ENCODE measurements at regions not wholly inside any gene's neighbourhood (a gene's known extent, or its start where the extent isn't known, plus 50 kb on each side); places are given as distances from the start of the nearest gene placed in this dataset.

GRCh38 chr16:82460766-82461165 lies 166.0 kb upstream of the CDH13 start:
- Histone ChIP-seq H3K4me3 (ENCODE audit: insufficient read depth, low read depth, low read length) (no peak overlapping the region), H2AK9ac (replicated peaks; ENCODE audit: low read depth, low read length, poor library complexity) (no peak overlapping the region), H3K14ac (replicated peaks; ENCODE audit: low read depth, low read length) (no peak overlapping the region), H3K4me2 (ENCODE audit: low read depth, low read length) (no peak overlapping the region), H3K18ac (ENCODE audit: low read depth, low read length) (no peak overlapping the region), H2BK5ac (ENCODE audit: low read depth, low read length, poor library complexity, severe bottlenecking) (no peak overlapping the region), H4K5ac (ENCODE audit: low read depth, low read length) (no peak overlapping the region), H3K9me3 (ENCODE audit: control insufficient read depth, insufficient read depth, low read length) (no peaks in the 10 kb centered on the region), H3K9me1 (ENCODE audit: insufficient read depth, low read length) (no peaks in the 10 kb centered on the region), H3K4ac (ENCODE audit: low read depth, low read length) (no peak overlapping the region), H4K91ac (ENCODE audit: insufficient read depth, low read depth, low read length) (no peak overlapping the region), H3K27ac (ENCODE audit: insufficient read depth, low read length) (no peak overlapping the region), H3K56ac (ENCODE audit: extremely low read depth, insufficient read depth, low read length) (no peak overlapping the region), H2AFZ (replicated peaks; ENCODE audit: low read length, poor library complexity) (no peak overlapping the region), H3K79me1 (ENCODE audit: low read depth in 1 of 2, low read length in 2 of 2) (no peaks in the 10 kb centered on the region), H3K23ac (ENCODE audit: low read depth, low read length) (no peak overlapping the region), H3K4me1 (ENCODE audit: control insufficient read depth, insufficient read depth, low read length) (no peaks in the 10 kb centered on the region), H4K20me1 (ENCODE audit: insufficient read depth, low read length) (no peaks in the 10 kb centered on the region), H2BK15ac (ENCODE audit: low read depth, low read length) (no peak overlapping the region), H2BK120ac (ENCODE audit: low read depth, low read length) (no peak overlapping the region), H2BK20ac (ENCODE audit: low read depth, low read length) (no peak overlapping the region), H3K9ac (ENCODE audit: low read depth, low read length) (no peak overlapping the region), H2AK5ac (ENCODE audit: low read depth, low read length) (no peak overlapping the region), H4K8ac (ENCODE audit: low read depth in 2 of 2, low read length in 2 of 2) (no peak overlapping the region), H3K36me3 (ENCODE audit: control insufficient read depth, insufficient read depth, low read length) (no peaks in the 10 kb centered on the region), H3K27me3 (ENCODE audit: control insufficient read depth, insufficient read depth, low read length) (peaks cover 4% of the 10 kb centered on the region)
- BruUV-seq (replicated peaks), result no TSS peak
- ChIA-PET CTCF (no interaction called here), POLR2A (ENCODE audit: unreplicated experiment) (no interaction called here)
- TF ChIP-seq CTCF (conservative IDR thresholded peaks at IDR 0.05; ENCODE audit: low read depth, low read length), result no peak
- no peak for TF ChIP-seq RAD21 (IDR thresholded peaks at IDR 0.05; ENCODE audit: low read length)
- no peak for TF ChIP-seq RCOR1 (IDR thresholded peaks at IDR 0.05; ENCODE audit: insufficient replicate concordance, low read length)
- no peak for TF ChIP-seq MAZ (IDR thresholded peaks at IDR 0.05; ENCODE audit: borderline replicate concordance, low read depth, low read length)
- no peak for TF ChIP-seq NFE2L2 (IDR thresholded peaks at IDR 0.05; ENCODE audit: low read depth, low read length)
- TF ChIP-seq BHLHE40 (IDR thresholded peaks at IDR 0.05; ENCODE audit: low read depth, low read length), result no peak
- TF ChIP-seq ELK1 (IDR thresholded peaks at IDR 0.05; ENCODE audit: borderline replicate concordance, low read depth, low read length), result no peak
- no peak for TF ChIP-seq MAFK (IDR thresholded peaks at IDR 0.05; ENCODE audit: low read depth, low read length)
- TF ChIP-seq CHD1 (IDR thresholded peaks at IDR 0.05; ENCODE audit: low read depth, low read length), result no peak
- TF ChIP-seq USF2 (IDR thresholded peaks at IDR 0.05; ENCODE audit: low read depth, low read length), result no peak
- TF ChIP-seq SMC3 (IDR thresholded peaks at IDR 0.05; ENCODE audit: low read depth, low read length), result no peak
- no peak for TF ChIP-seq MXI1 (IDR thresholded peaks at IDR 0.05; ENCODE audit: borderline replicate concordance, low read depth, low read length)
- TF ChIP-seq POLR2A (IDR thresholded peaks at IDR 0.05; ENCODE audit: low read depth, low read length), result no peak
- no peak for TF ChIP-seq CEBPB (IDR thresholded peaks at IDR 0.05; ENCODE audit: low read depth, low read length)
- no peak for TF ChIP-seq RFX5 (IDR thresholded peaks at IDR 0.05; ENCODE audit: low read depth, low read length)
- DNase-seq (no peak), ATAC-seq (ENCODE audit: low read depth) (no peak)
- in situ Hi-C loops (cut with MboI; ENCODE audit: low sequenced_read_pairs) (no loop called here), intact Hi-C loops (cut with micrococcal nuclease) (no loop called here), dilution Hi-C loops (cut with HindIII; ENCODE audit: low sequenced_read_pairs, unreplicated experiment) (no loop called here)
- WGBS, 2 experiments (ENCODE audit: extremely low coverage in 2 of 2, insufficient read length in 1 of 2), result no CpG with 5 or more reads among the region's 3 CpGs
